H1 (cell line): ENCODE measurements at regions not wholly inside any gene's neighbourhood (a gene's known extent, or its start where the extent isn't known, plus 50 kb on each side); places are given as distances from the start of the nearest gene placed in this dataset.

Source experiments
- CTCF ChIA-PET: fragments of 300-600 bp; sonication (Branson Sonifier 250); formaldehyde crosslinking; loops from one replicate; lab custom pipeline; 2021; ENCODE audit not compliant: partially characterized antibody; lab: Charles Lee
- POLR2A ChIA-PET: fragments of 300-600 bp; sonication (Branson Sonifier 250); formaldehyde crosslinking; loops from one replicate; lab custom pipeline; 2021; ENCODE audit warnings: inconsistent platforms; ENCODE audit not compliant: partially characterized antibody; lab: Charles Lee
- DNase-seq, 2 experiments: peaks; one replicate each; pipeline versions ENCODE4 v3.0.0 to v3.0.0-alpha.2; 2010 to 2022; ENCODE audit warnings: low spot score in 2 of 2, low read depth in 1 of 2, mixed read lengths in 1 of 2
- FAIRE-seq: peaks from 2 replicates; lab custom pipeline; 2011; peaks lifted over from hg19 to GRCh38; lab: Jason Lieb, UNC
- H2AFZ ChIP-seq: 2 replicates; pipeline ENCODE4 v1.8.1; 2012; ENCODE audit warnings: low read length, inconsistent platforms
- H2AK5ac ChIP-seq: 2 replicates; pipeline ENCODE4 v1.6.1; 2013; ENCODE audit warnings: low read depth, low read length
- H2BK120ac ChIP-seq: replicated peaks from 2 replicates; pipeline ENCODE3; 2013; ENCODE audit warnings: low read depth, low read length, inconsistent platforms
- H2BK12ac ChIP-seq: 2 replicates; pipeline ENCODE4 v1.6.1; 2013; ENCODE audit warnings: low read depth, low read length
- H2BK15ac ChIP-seq: 2 replicates; pipeline ENCODE4 v1.6.1; 2013; ENCODE audit warnings: low read length
- H2BK20ac ChIP-seq: 2 replicates; pipeline ENCODE4 v1.6.1; 2013; ENCODE audit warnings: low read length
- H2BK5ac ChIP-seq: 2 replicates; pipeline ENCODE4 v1.6.1; 2013; ENCODE audit warnings: low read depth, low read length
- H3K14ac ChIP-seq: 2 replicates; pipeline ENCODE4 v1.6.1; 2013; ENCODE audit warnings: inconsistent platforms; ENCODE audit not compliant: insufficient read length
- H3K18ac ChIP-seq: 2 replicates; pipeline ENCODE4 v1.6.1; 2013; ENCODE audit warnings: low read length; ENCODE audit errors: extremely low read depth
- H3K23ac ChIP-seq: 2 replicates; pipeline ENCODE4 v1.6.1; 2013; ENCODE audit warnings: inconsistent platforms; ENCODE audit not compliant: insufficient read length
- H3K23me2 ChIP-seq: 2 replicates; pipeline ENCODE4 v1.6.1; 2013; ENCODE audit warnings: low read depth, low read length
- H3K27ac ChIP-seq: 2 replicates; pipeline ENCODE4 v1.6.1; 2011; ENCODE audit warnings: low read depth, low read length, inconsistent platforms
- H3K27me3 ChIP-seq, 4 experiments: replicated peaks in 1 of 4; 1 replicate in 1 of 4; 2 replicates in 3 of 4; pipeline versions ENCODE4 v1.6.1 to v1.8.1; 2011 to 2013; ENCODE audit warnings: low read length in 3 of 4, mild to moderate bottlenecking in 3 of 4, inconsistent platforms in 2 of 4, mixed read lengths in 2 of 4, moderate library complexity in 1 of 4; ENCODE audit not compliant: control insufficient read depth in 3 of 4, insufficient read depth in 3 of 4; ENCODE audit errors: extremely low read depth in 1 of 4
- H3K36me3 ChIP-seq, 4 experiments: 2 replicates each; pipeline versions ENCODE4 v1.6.1 to v1.8.1; 2011 to 2013; ENCODE audit warnings: mild to moderate bottlenecking in 4 of 4, low read length in 3 of 4, moderate library complexity in 2 of 4, control low read depth in 1 of 4, inconsistent platforms in 1 of 4; ENCODE audit not compliant: insufficient read depth in 4 of 4, control insufficient read depth in 2 of 4
- H3K4ac ChIP-seq: replicated peaks from 2 replicates; pipeline ENCODE3; 2013; ENCODE audit warnings: low read length, low read depth, mixed read lengths, inconsistent platforms; ENCODE audit not compliant: insufficient read length
- H3K4me1 ChIP-seq, 4 experiments: replicated peaks in 1 of 4; 1 replicate in 1 of 4; 2 replicates in 3 of 4; pipeline versions ENCODE4 v1.6.1 to v1.8.1; 2011 to 2013; ENCODE audit warnings: low read length in 3 of 4, inconsistent platforms in 2 of 4, mixed read lengths in 1 of 4; ENCODE audit not compliant: insufficient read depth in 4 of 4, control insufficient read depth in 3 of 4
- H3K4me2 ChIP-seq, 2 experiments: 2 replicates each; pipeline versions ENCODE4 v1.6.1 to v1.8.1; 2011 to 2013; ENCODE audit warnings: low read depth in 2 of 2, low read length in 2 of 2, control low read depth in 1 of 2, inconsistent platforms in 1 of 2, mild to moderate bottlenecking in 1 of 2; ENCODE audit not compliant: insufficient read depth in 1 of 2
- H3K4me3 ChIP-seq, 4 experiments: fragments of 200-600, 300-600 bp in 1 of 4; sonication (generic), shearing (Covaris generic), sonication (Bioruptor Twin) in 1 of 4; 2 replicates each; pipeline versions ENCODE4 v1.5.1 to v1.8.1; 2011 to 2016; ENCODE audit warnings: low read length in 4 of 4, low read depth in 3 of 4, control low read depth in 2 of 4, inconsistent platforms in 2 of 4, mild to moderate bottlenecking in 2 of 4, mixed read lengths in 1 of 4, moderate library complexity in 1 of 4; ENCODE audit not compliant: insufficient read depth in 2 of 4; ENCODE audit errors: extremely low read depth in 1 of 4
- H3K56ac ChIP-seq: replicated peaks from 2 replicates; pipeline ENCODE3; 2013; ENCODE audit warnings: low read depth, mild to moderate bottlenecking, mixed read lengths, low read length, inconsistent platforms; ENCODE audit not compliant: insufficient read length
- H3K79me1 ChIP-seq: 2 replicates; pipeline ENCODE4 v1.6.1; 2013; ENCODE audit warnings: low read depth, low read length, control low read depth
- H3K79me2 ChIP-seq, 2 experiments: 2 replicates each; pipeline versions ENCODE4 v1.6.1 to v1.8.1; 2012 to 2013; ENCODE audit warnings: low read length in 2 of 2, mild to moderate bottlenecking in 2 of 2, inconsistent platforms in 1 of 2; ENCODE audit not compliant: insufficient read depth in 2 of 2, control insufficient read depth in 1 of 2
- H3K9ac ChIP-seq, 4 experiments: replicated peaks in 1 of 4; 1 replicate in 1 of 4; 2 replicates in 3 of 4; pipeline versions ENCODE4 v1.6.1 to v1.8.1; 2011 to 2013; ENCODE audit warnings: low read depth in 3 of 4, low read length in 3 of 4, control low read depth in 2 of 4, mild to moderate bottlenecking in 2 of 4, moderate library complexity in 2 of 4, inconsistent platforms in 1 of 4; ENCODE audit errors: extremely low read depth in 1 of 4
- H3K9me3 ChIP-seq, 2 experiments: 2 replicates each; pipeline versions ENCODE4 v1.6.1 to v1.8.1; 2012 to 2013; ENCODE audit warnings: mild to moderate bottlenecking in 2 of 2, moderate library complexity in 2 of 2, control low read depth in 1 of 2, inconsistent platforms in 1 of 2, low read depth in 1 of 2, low read length in 1 of 2, mixed read lengths in 1 of 2; ENCODE audit not compliant: insufficient read depth in 2 of 2
- H4K20me1 ChIP-seq, 2 experiments: replicated peaks in 1 of 2; 2 replicates each; pipeline versions ENCODE3 to v1.8.1; 2011 to 2013; ENCODE audit warnings: inconsistent platforms in 2 of 2, low read length in 2 of 2, mild to moderate bottlenecking in 1 of 2; ENCODE audit not compliant: insufficient read depth in 2 of 2, control insufficient read depth in 1 of 2
- H4K5ac ChIP-seq: 2 replicates; pipeline ENCODE4 v1.6.1; 2013; ENCODE audit warnings: low read length, low read depth, mixed read lengths, inconsistent platforms; ENCODE audit not compliant: insufficient read length
- H4K8ac ChIP-seq: 2 replicates; pipeline ENCODE4 v1.8.0; 2013; ENCODE audit warnings: mild to moderate bottlenecking, moderate library complexity, low read length, inconsistent platforms; ENCODE audit not compliant: insufficient read depth; ENCODE audit errors: extremely low read depth
- H4K91ac ChIP-seq: replicated peaks from 2 replicates; pipeline ENCODE3; 2013; ENCODE audit warnings: low read length, mixed read lengths, inconsistent platforms; ENCODE audit not compliant: insufficient read length
- ASH2L ChIP-seq: fragments of 200-600, 300-600 bp; sonication (generic); IDR thresholded peaks from one replicate; pipeline ENCODE4 v1.7.1; 2017; ENCODE audit warnings: low read length
- FOSL1 ChIP-seq: IDR thresholded peaks from 2 replicates; pipeline ENCODE4 v1.6.1; 2011; ENCODE audit warnings: mild to moderate bottlenecking, low read depth, low read length, moderate library complexity; ENCODE audit not compliant: insufficient read depth
- SP1 ChIP-seq: IDR thresholded peaks from 2 replicates; pipeline ENCODE4 v1.6.1; 2011; ENCODE audit warnings: low read depth, low read length
- USF2 ChIP-seq: IDR thresholded peaks from 2 replicates; pipeline ENCODE4 v1.6.1; 2011; ENCODE audit warnings: low read length, improper control_type of control experiment
- WGBS, 2 experiments: shearing (Covaris generic) in 1 of 2; methylation state at CpG; one replicate each; pipeline versions ENCODE4 v1.1.6 to v1.1.7; 2013 to 2015; ENCODE audit warnings: low lambda C conversion rate in 2 of 2, mixed read lengths in 2 of 2, inconsistent platforms in 1 of 2, low coverage in 1 of 2, missing lambda C conversion rate in 1 of 2; ENCODE audit not compliant: insufficient replicate concordance in 2 of 2, insufficient coverage in 1 of 2, insufficient read length in 1 of 2; ENCODE audit errors: extremely low coverage in 1 of 2, missing lambda C conversion rate in 1 of 2; 5-methylcytosine and 5-hydroxymethylcytosine counted together

DNA sequence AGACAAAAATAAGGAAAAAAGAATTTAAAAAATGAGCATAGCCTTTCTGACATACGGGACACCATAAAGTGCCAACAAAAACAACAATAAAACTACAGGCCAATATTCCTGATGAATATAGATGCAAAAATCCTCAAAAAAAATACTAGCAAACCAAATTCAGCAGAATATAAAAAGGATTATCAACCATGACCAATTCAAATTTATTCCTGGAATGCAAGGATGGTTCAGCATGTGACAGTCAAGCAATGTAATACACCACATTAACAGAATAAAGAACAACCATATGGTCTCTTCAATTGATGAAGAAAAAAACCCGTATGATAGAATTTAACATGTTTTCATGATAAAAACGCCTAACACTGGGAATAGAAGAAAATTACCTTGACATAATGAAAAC is 341.7 kb downstream of the PYDC2 start:
- Histone ChIP-seq H2BK120ac (no peak overlapping the region), H3K18ac (no peak overlapping the region), H3K14ac (no peak overlapping the region), H4K5ac (no peak overlapping the region), H4K91ac (no peak overlapping the region), H3K4ac (no peak overlapping the region), H3K23ac (no peak overlapping the region), H3K36me3 (no peaks in the 10 kb centered on the region), H3K4me3 (no peak overlapping the region), H2BK20ac (no peak overlapping the region), H3K79me2 (no peaks in the 10 kb centered on the region), H4K8ac (no peak overlapping the region), H2AK5ac (no peak overlapping the region), H3K79me1 (no peaks in the 10 kb centered on the region), H2BK15ac (no peak overlapping the region), H2BK12ac (no peak overlapping the region), H2BK5ac (no peak overlapping the region), H3K9ac (no peak overlapping the region), H3K23me2 (no peaks in the 10 kb centered on the region), H3K9me3 (peaks cover 0 to 2% of the 10 kb centered on the region in 2 experiments; a peak in 1 of 4 replicates), H3K56ac (no peak overlapping the region), H3K27me3 (no peaks in the 10 kb centered on the region), H3K27ac (no peak overlapping the region), H3K4me1 (no peaks in the 10 kb centered on the region), H4K20me1 (no peaks in the 10 kb centered on the region), H3K4me2 (no peak overlapping the region), H2AFZ (no peak overlapping the region)
- no peak for FAIRE-seq
- WGBS, 2 experiments: 86% methylated on average over 3 of the region's 3 CpGs; no CpG with 5 or more reads in 1 of the 2 experiments
- DNase-seq: no peak
- ChIA-PET POLR2A (interaction anchor here (0.7 kb wide), 1 partner anchor 16 kb away, joined by 3 read pairs; no protein-coding TSS in a partner anchor), CTCF (interaction anchor here (0.7 kb wide), 1 partner anchor 261 kb away, joined by 3 read pairs; no protein-coding TSS in a partner anchor)
- TF ChIP-seq USF2 (no peak), FOSL1 (no peak), ASH2L (no peak), SP1 (no peak)
